Coronary artery (tissue), 2 donors: ENCODE measurements at regions not wholly inside any gene's neighbourhood (a gene's known extent, or its start where the extent isn't known, plus 50 kb on each side); places are given as distances from the start of the nearest gene placed in this dataset.

Source experiments
- DNase-seq: peaks from one replicate; pipeline ENCODE4 v3.0.0-alpha.2; 2017; ENCODE audit warnings: low spot score
- H3K27ac ChIP-seq, 2 donors: fragments of 200-600 bp; sonication (generic); one replicate each; pipeline ENCODE4 v1.5.1; 2016 to 2019
- H3K4me3 ChIP-seq: fragments of 200-600 bp; sonication (generic); 2 replicates; pipeline ENCODE4 v1.5.1; 2016; ENCODE audit warnings: mild to moderate bottlenecking, moderate library complexity
- CTCF ChIP-seq: fragments of 200-600 bp; sonication (generic); IDR thresholded peaks from one replicate; pipeline ENCODE4 v1.5.1; 2019; ENCODE audit warnings: antibody characterized with exemption

- no peak overlapping the region for H3K4me3 ChIP-seq
Measured at GRCh38 chr2:45130736-45131135, 121.5 kb upstream of the SIX2 start.

DNA sequence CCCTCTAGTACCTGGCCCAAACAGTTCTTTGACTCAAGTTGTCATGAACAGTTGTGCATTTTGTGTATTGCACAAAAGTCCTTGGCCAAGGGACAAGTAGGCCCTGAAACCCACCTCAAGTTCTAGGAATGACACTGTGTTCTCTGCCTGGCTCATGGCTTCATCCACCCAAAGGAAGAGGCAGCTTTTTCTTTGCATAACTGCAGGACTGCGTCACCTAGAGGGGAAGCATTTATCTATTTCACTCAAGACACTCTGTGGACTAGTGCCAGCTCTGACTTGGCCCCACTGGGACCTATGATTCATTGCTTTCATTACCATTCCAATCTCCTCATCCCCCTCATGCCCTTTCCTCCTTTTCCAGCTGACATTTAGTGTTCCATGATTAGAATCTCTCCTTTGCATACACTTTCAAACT lies 119.3 kb upstream of the SIX2 start:
- no peak for DNase-seq
- Histone ChIP-seq H3K27ac (no peak overlapping the region), H3K4me3 (no peak overlapping the region)
- no peak for TF ChIP-seq CTCF

More at GRCh38 chr2:45130736-45131135, 121.5 kb upstream of the SIX2 start:
- no peak overlapping the region for H3K27ac ChIP-seq
- no peak for TF ChIP-seq CTCF
- no peak for DNase-seq

DNA sequence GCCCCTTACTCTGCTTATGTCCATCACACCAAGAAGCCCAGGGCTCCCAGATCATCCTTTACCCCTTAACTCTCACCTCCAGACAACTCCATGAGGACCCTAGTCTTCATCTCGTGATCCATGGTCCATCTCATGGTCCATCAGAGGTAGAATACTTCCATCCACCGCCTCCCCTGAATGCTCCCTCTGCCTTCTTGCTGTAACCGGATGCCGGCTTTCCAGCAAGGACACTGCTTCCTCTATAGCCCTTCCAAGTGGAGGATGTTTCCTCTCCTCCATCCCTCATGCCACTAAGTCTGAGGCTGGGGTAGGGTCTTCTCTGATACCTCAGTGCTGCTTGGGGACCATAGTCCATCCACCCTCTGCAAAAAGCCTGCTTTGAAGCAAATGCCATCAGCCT lies 118.6 kb upstream of the SIX2 start:
- no peak for DNase-seq
- no peak for TF ChIP-seq CTCF

DNA sequence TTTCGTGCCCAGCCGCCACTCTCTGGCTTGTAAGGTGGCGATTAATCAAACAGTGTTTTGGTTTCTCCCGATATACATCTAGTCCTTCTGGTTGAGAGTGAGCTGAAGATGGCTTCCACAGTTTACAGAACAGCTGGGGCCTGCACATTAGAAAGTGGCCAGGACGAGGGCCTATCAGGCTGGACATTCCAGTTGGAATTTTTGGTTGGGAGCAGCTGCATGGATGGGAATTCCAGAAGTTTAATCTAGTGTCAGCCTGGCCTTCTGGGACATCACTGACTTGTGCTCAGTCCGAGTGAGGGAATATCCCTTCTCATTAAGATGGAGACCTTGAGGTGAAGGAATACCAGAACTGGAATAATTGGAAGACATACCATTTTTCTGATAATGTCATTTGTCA lies 118.1 kb upstream of the SIX2 start:
- no peak for TF ChIP-seq CTCF
- no peak overlapping the region for H3K4me3 ChIP-seq
- no peak for DNase-seq
- H3K27ac ChIP-seq = no peak overlapping the region

More for the DNA sequence above, 118.6 kb upstream of the SIX2 start:
- no peak overlapping the region for H3K27ac ChIP-seq
- H3K4me3 ChIP-seq = no peak overlapping the region

- no peak for TF ChIP-seq CTCF
- no peak overlapping the region for H3K27ac ChIP-seq
- no peak overlapping the region for H3K4me3 ChIP-seq
- DNase-seq = no peak
Measured at GRCh38 chr2:45125232-45125631, 116.0 kb upstream of the SIX2 start.

DNA sequence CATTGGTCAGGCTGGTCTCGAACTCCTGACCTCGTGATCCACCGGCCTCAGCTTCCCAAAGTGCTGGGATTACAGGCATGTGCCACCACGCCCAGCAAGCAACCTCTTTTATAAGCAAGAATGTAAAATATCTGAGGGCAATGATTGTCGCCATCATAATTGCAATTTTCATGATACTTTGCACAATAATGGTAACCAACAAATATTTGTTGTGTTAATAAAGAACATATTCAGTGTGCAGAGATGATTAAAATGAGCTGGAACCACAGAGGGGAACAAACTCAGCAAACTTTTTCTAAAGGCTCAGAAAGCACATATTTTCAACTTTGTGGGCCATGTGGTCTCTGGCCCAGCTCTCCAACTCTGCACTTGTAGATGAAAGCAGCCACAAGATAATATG lies 115.2 kb upstream of the SIX2 start:
- no peak for TF ChIP-seq CTCF
- DNase-seq = no peak
- H3K27ac ChIP-seq = no peak overlapping the region
- H3K4me3 ChIP-seq = no peak overlapping the region

DNA sequence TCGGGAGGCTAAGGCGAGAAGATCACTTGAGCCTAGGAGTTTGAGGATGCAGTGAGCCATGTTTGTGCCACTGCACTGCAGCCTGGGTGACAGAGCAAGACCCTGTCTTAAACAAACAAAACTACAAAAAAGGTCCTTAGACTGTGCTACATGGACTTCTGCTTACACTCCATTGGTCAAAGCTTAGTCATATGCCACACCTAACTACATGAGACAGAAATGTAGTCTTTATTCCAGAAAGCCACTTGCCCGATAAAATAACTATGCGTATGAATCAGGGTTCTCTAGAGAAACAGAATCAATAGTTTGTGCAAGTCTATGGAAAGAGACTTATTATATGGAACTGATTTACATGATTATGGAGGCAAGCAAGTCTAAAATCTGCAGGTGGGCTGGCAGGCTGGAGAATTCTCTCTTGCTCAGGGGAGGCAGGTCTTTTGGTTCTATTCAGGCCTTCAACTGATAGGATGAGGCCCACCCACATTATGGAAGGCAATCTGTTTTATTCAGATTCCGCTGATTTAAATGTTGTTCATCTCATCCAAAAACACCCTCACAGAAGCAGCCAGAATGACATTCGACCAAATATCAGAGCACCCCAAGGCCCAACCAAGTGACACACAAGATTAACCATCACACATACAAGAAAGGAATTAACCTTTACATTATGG lies 114.4 kb upstream of the SIX2 start:
- DNase-seq = no peak
- TF ChIP-seq CTCF = no peak
- Histone ChIP-seq H3K4me3 (no peak overlapping the region), H3K27ac (no peak overlapping the region)
